Activated CD4-positive, alpha-beta memory T cell treated with anti-CD3 and anti-CD28 coated beads, Interleukin-2, amount 10 ng/mL, durations not matched to agents 7 days and 5 days (primary cell): ENCODE measurements at regions not wholly inside any gene's neighbourhood (a gene's known extent, or its start where the extent isn't known, plus 50 kb on each side); places are given as distances from the start of the nearest gene placed in this dataset.
"Not testable (repeated sequence)": the region's sequence is repeated elsewhere in the genome, so short reads cannot be mapped to it uniquely, and the experiment has no call there.

Experiments
- CTCF ChIA-PET: fragments of 350-600 bp; sonication (Branson Sonifier 250); formaldehyde crosslinking; loops from one replicate; lab custom pipeline; 2021; ENCODE audit warnings: antibody characterized with exemption, inconsistent platforms; lab: Charles Lee
- POLR2A ChIA-PET: fragments of 350-600 bp; sonication (Branson Sonifier 250); formaldehyde crosslinking; loops from one replicate; lab custom pipeline; 2021; ENCODE audit warnings: antibody characterized with exemption; lab: Charles Lee
- DNase-seq: peaks from one replicate; pipeline ENCODE4 v3.0.0-alpha.2; 2020
- H3K27ac Mint-ChIP-seq: one replicate; pipeline ENCODE4 v1.8.0; 2021; ENCODE audit warnings: mild to moderate bottlenecking, mixed read lengths
- H3K27me3 Mint-ChIP-seq: one replicate; pipeline ENCODE4 v1.8.0; 2021; ENCODE audit warnings: mixed read lengths
- H3K36me3 Mint-ChIP-seq: one replicate; pipeline ENCODE4 v1.8.0; 2021; ENCODE audit warnings: low read depth, mixed read lengths
- H3K4me1 Mint-ChIP-seq: one replicate; pipeline ENCODE4 v1.8.0; 2021; ENCODE audit warnings: mixed read lengths
- H3K4me3 Mint-ChIP-seq: one replicate; pipeline ENCODE4 v1.8.0; 2021; ENCODE audit warnings: mild to moderate bottlenecking, mixed read lengths
- H3K9me3 Mint-ChIP-seq: one replicate; pipeline ENCODE4 v1.8.0; 2021; ENCODE audit warnings: mixed read lengths

DNA sequence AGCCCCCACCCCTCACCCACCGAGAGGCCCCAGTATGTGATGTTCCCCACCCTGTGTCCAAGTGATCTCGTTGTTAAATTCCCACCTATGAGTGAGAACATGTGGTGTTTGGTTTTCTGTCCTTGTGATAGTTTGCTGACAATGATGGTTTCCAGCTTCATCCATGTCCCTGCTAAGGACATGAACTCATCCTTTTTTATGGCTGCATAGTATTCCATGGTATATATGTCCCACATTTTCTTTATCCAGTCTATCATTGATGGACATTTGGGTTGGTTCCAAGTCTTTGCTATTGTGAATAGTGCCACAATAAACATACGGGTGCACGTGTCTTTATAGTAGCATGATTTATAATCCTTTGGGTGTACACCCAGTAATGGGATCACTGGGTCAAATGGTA, 79.2 kb downstream of the PXDC1 start:
- H3K27ac Mint-ChIP-seq, H3K36me3 Mint-ChIP-seq, DNase-seq, POLR2A ChIA-PET, H3K4me1 Mint-ChIP-seq, H3K9me3 Mint-ChIP-seq, CTCF ChIA-PET, H3K4me3 Mint-ChIP-seq: not testable (repeated sequence)
- H3K27me3 Mint-ChIP-seq = peaks cover 21% of the 10 kb centered on the region

DNA sequence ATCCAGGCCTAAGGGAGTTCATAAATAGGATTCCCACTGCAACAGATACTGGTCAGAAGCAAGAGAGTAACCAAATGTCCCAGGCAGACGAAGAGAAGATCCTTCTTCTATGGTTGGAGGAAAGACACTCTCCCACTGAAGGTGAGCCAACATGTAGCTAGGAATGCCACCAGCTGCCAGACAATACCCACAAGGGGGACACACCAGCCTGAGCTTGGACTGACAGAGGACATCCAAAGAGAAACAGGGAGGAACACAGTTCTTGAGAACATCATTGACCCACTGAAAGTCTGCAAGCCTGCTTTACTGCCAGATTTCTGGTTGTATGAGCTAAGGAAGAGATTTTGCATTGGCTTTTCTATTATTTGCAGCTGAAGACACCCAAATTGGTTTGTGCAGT, 80.1 kb downstream of the PXDC1 start:
- Mint-ChIP-seq H3K9me3 (no peaks in the 10 kb centered on the region), H3K27ac (no peak overlapping the region), H3K27me3 (peaks cover 21% of the 10 kb centered on the region), H3K4me1 (no peaks in the 10 kb centered on the region), H3K4me3 (no peak overlapping the region), H3K36me3 (no peaks in the 10 kb centered on the region)
- POLR2A ChIA-PET = no interaction called here
- no peak for DNase-seq
- CTCF ChIA-PET = no interaction called here

DNA sequence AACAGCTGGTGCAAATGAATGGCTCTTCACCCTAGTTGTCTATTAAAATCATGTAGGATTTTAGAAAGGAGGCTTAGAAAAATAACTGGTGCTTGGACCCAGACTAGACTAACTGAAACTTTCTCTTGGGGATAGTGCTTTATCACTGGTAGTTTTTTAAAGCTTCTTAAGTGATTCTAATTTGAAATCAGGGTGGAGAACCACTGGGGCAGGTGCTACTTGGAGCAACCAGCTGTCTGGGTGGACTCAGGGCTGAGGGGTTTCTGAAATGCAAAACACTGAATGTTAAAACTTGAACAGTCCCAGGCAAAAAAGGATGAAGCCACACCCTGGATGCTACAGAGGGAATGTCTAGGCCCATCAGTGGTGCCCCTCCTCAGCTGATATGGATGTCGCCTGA, 81.2 kb downstream of the PXDC1 start:
- ChIA-PET POLR2A (no interaction called here), CTCF (no interaction called here)
- no peaks in the 10 kb centered on the region for H3K9me3 Mint-ChIP-seq
- no peak overlapping the region for H3K4me3 Mint-ChIP-seq
- no peak overlapping the region for H3K27ac Mint-ChIP-seq
- no peak for DNase-seq
- H3K36me3 Mint-ChIP-seq = no peaks in the 10 kb centered on the region
- H3K4me1 Mint-ChIP-seq = no peaks in the 10 kb centered on the region
- peaks cover 15% of the 10 kb centered on the region for H3K27me3 Mint-ChIP-seq

DNA sequence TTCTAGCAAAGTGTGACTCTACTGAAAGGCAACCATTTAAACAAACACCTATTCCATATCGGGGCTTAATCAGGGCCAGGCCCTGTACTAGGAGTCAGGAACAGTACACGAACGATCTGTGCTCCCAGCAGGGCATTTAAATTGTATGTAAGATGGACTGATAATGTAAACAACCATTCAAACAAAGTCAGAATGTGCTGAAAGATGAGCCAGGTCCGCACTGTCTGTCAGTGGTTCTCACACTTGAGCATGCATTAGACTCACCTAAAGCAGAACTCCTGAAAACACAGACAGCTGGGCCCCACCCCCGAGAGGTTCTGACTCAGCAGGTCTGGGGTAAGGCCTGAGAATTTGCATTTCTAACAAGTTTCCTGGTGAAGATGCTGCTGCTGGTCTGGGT, 81.6 kb downstream of the PXDC1 start:
- no peaks in the 10 kb centered on the region for H3K36me3 Mint-ChIP-seq
- H3K4me3 Mint-ChIP-seq = no peak overlapping the region
- no peaks in the 10 kb centered on the region for H3K9me3 Mint-ChIP-seq
- CTCF ChIA-PET = no interaction called here
- no peak overlapping the region for H3K27ac Mint-ChIP-seq
- H3K27me3 Mint-ChIP-seq = peaks cover 12% of the 10 kb centered on the region
- DNase-seq = no peak
- POLR2A ChIA-PET = no interaction called here
- H3K4me1 Mint-ChIP-seq = no peaks in the 10 kb centered on the region

DNA sequence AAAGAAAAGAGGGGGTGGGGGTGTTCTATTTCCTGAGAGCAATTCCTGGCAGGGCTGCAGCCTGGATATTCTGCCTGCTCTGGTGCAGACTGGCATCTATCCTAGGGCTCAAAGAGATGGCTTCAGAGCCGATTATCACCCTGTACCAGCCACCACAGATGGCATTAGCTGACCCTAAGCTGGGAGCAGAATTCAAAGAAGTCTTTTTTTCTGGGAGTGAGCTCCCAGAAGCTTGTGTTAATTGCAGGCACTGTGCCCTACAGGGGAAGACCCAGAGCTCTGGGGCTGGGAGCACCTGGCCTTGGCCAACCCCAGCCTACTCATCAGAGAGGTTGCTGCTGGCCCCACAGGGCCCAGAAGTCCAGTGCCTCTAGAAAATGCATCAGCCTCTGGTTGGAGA, 85.9 kb downstream of the PXDC1 start:
- POLR2A ChIA-PET = no interaction called here
- Mint-ChIP-seq H3K36me3 (no peaks in the 10 kb centered on the region), H3K27ac (no peak overlapping the region), H3K4me1 (no peaks in the 10 kb centered on the region), H3K9me3 (no peaks in the 10 kb centered on the region), H3K4me3 (no peak overlapping the region), H3K27me3 (peaks cover 3% of the 10 kb centered on the region)
- CTCF ChIA-PET = no interaction called here
- no peak for DNase-seq

DNA sequence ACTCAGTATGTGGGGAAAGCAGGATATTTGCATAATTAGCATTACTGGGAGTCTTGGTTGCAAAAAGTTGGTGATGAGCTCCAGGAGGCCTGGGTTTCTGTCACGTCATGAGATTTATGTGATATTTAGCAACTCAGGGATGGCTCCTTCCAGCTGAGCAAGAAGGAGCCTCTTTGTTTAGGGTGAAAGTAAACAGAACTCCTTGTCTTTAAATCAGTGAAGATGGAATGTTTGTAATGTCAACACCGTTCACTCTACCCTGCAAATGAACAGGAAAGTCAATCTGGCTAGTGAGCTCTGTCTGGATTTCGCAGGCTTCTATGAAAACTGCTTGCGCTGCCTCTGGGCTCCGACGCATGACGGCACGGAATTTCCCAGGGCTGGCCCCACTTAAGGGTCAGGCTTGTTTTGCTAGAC, 86.9 kb downstream of the PXDC1 start:
- Mint-ChIP-seq H3K27me3 (peaks cover 3% of the 10 kb centered on the region), H3K27ac (no peak overlapping the region), H3K4me3 (no peak overlapping the region), H3K9me3 (no peaks in the 10 kb centered on the region), H3K36me3 (no peaks in the 10 kb centered on the region), H3K4me1 (no peaks in the 10 kb centered on the region)
- DNase-seq = no peak
- ChIA-PET POLR2A (no interaction called here), CTCF (no interaction called here)

DNA sequence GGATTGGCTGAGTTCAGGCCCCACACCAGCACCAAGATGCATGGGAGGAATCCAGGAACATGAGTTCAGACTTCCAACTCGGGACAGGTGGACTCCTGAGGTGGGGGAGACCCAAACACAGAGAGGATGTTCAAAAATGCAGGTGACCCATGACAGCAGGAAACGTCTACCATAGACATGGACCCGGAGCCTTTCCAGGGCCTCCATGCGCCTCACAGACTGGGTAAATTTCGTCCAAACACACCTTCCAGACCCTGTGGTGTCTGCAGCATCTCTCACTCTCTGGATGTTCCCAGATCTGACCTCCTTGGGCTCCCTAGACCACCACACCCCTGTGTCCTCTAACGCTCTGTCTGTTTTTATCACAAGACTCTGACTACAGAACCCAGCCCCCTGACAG, 87.7 kb downstream of the PXDC1 start:
- H3K27me3 Mint-ChIP-seq = peaks cover 3% of the 10 kb centered on the region
- DNase-seq = no peak
- H3K4me3 Mint-ChIP-seq = no peak overlapping the region
- H3K27ac Mint-ChIP-seq = no peak overlapping the region
- H3K36me3 Mint-ChIP-seq = no peaks in the 10 kb centered on the region
- POLR2A ChIA-PET = no interaction called here
- CTCF ChIA-PET = no interaction called here
- H3K4me1 Mint-ChIP-seq = no peaks in the 10 kb centered on the region
- no peaks in the 10 kb centered on the region for H3K9me3 Mint-ChIP-seq

DNA sequence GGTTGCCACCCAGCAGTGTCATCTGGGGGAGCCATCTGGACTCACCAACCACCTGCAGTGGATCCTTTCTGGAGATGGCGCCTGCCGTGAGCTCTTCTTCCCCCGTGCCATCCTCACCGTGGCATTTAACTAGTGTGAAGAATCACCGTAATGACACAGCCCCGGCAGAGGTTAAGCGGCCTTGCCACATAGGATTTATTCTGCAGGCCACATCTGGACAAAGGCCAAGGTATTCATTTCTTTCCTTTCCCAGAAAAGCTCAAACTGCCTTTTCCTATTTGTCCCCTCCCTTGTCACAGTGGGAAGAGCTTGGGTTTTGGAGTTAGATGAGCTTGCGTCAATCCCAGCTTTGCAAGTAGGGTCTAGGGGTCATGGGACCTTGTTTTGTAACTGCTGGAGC, 88.4 kb downstream of the PXDC1 start:
- H3K4me1 Mint-ChIP-seq = no peaks in the 10 kb centered on the region
- POLR2A ChIA-PET = no interaction called here
- peaks cover 7% of the 10 kb centered on the region for H3K27me3 Mint-ChIP-seq
- no peaks in the 10 kb centered on the region for H3K9me3 Mint-ChIP-seq
- H3K36me3 Mint-ChIP-seq = no peaks in the 10 kb centered on the region
- H3K4me3 Mint-ChIP-seq = no peak overlapping the region
- no peak overlapping the region for H3K27ac Mint-ChIP-seq
- DNase-seq = no peak
- CTCF ChIA-PET = no interaction called here

DNA sequence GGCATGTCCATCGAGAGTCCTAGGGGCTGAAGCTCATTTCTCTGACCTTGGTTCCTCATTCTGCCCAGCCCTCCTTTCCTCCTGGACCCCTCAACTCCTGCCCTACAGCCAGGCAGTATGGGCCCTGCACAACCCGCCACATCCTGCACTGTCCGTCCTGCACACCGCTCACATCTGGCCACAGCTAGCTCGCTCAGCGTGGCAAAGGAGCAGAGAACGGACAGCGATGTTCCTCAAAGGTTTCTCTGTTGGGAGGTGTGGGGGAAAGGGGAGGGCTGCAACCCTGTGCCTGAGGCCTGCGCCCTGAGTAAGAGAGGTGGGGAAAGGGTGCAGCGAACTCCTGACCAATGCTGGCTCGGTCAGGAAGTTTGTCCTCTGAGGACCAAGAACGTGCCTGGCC, 90.1 kb downstream of the PXDC1 start:
- Mint-ChIP-seq H3K27me3 (peaks cover 9% of the 10 kb centered on the region), H3K4me3 (no peak overlapping the region), H3K9me3 (no peaks in the 10 kb centered on the region), H3K27ac (no peak overlapping the region), H3K36me3 (no peaks in the 10 kb centered on the region), H3K4me1 (no peaks in the 10 kb centered on the region)
- ChIA-PET CTCF (no interaction called here), POLR2A (no interaction called here)
- no peak for DNase-seq

DNA sequence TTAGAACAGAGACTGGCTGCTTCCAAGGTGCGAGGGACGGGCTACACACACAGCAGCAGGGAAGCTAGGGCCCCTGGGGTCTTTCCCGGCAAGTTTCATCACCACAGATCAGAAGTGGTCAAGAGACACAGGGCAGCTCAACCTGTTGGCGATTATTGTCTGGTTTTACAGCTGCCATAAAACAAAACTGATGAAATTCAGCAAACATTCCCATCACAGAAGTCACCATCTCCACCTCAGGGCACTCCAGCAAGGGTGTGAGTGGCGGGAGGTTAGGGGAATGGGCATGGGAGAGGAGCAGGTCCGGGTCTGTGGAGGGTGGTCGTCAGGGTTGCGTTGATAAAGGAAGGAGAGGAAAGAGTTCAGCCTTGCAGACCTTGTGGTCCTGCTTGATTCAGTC, 91.0 kb downstream of the PXDC1 start:
- no peak overlapping the region for H3K27ac Mint-ChIP-seq
- CTCF ChIA-PET = no interaction called here
- no peaks in the 10 kb centered on the region for H3K36me3 Mint-ChIP-seq
- no peak for DNase-seq
- no peak overlapping the region for H3K4me3 Mint-ChIP-seq
- peaks cover 15% of the 10 kb centered on the region for H3K27me3 Mint-ChIP-seq
- POLR2A ChIA-PET = no interaction called here
- no peaks in the 10 kb centered on the region for H3K9me3 Mint-ChIP-seq
- no peaks in the 10 kb centered on the region for H3K4me1 Mint-ChIP-seq

DNA sequence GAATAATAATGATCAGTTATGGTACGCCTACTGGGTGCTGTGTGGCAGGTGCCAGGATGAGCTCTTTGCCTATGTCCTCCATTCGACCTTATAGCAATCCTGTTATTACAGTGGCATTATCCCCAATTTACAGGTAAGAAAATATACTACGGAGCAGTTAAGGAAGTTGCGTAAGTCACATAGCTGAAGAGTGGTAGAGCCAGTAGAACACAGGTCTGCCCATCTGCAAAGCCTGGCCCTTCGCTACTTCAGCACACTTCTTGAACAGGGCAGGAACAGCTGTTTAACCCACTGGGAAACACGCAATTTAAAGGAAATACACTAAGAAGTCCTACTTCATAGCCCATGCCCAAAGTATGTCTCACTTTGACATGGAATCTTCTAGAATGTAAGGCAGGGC, 91.8 kb downstream of the PXDC1 start:
- Mint-ChIP-seq H3K4me3 (no peak overlapping the region), H3K4me1 (no peaks in the 10 kb centered on the region), H3K9me3 (no peaks in the 10 kb centered on the region), H3K27ac (no peak overlapping the region), H3K36me3 (no peaks in the 10 kb centered on the region), H3K27me3 (peaks cover 13% of the 10 kb centered on the region)
- no peak for DNase-seq
- POLR2A ChIA-PET = no interaction called here
- CTCF ChIA-PET = no interaction called here

DNA sequence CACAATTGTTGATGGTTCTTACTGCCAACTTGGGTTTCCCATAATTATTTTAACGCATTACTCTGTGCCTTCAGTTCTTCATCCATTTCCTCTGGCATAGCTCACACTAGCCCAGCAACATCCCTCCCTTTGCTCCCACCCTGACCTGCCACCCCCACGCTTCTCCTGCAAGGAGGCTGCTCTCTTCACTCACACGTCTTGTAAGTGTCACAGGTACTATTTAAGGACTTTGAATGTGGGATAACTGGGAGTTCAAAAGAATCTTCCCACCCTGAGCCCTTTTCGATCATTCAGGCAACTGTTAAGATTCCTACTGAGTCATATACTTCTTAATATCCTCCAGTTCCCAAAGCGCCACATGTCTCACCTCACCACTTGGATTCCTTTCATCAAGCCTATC, 95.4 kb downstream of the PXDC1 start:
- peaks cover 13% of the 10 kb centered on the region for H3K27me3 Mint-ChIP-seq
- no peak overlapping the region for H3K4me3 Mint-ChIP-seq
- H3K9me3 Mint-ChIP-seq = no peaks in the 10 kb centered on the region
- CTCF ChIA-PET = interaction anchor here (0.6 kb wide), 1 partner anchor 100 kb away, joined by 3 read pairs; no protein-coding TSS in a partner anchor
- H3K27ac Mint-ChIP-seq = no peak overlapping the region
- H3K36me3 Mint-ChIP-seq = no peaks in the 10 kb centered on the region
- POLR2A ChIA-PET = no interaction called here
- DNase-seq = no peak
- H3K4me1 Mint-ChIP-seq = no peaks in the 10 kb centered on the region

DNA sequence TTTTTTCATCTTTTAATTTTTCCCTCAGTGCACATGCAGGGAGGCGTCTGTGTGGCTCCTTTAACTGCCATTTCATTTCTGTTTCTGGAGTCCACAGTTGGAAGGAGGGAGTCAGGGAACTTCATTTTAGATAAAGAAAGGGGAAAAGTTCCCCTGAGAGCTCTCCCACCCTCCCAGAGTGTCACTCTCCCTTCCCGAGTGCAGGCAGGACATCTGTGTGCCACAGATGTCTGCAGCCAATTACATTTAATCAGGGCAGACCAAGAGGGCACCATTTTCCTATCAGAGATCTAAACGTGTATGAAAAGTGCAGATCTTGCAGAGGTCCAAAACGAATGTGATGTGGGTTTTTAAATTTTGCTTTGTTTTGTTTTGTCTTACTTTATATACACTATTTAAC, 96.6 kb downstream of the PXDC1 start:
- CTCF ChIA-PET = no interaction called here
- no peaks in the 10 kb centered on the region for H3K4me1 Mint-ChIP-seq
- POLR2A ChIA-PET = no interaction called here
- peaks cover 13% of the 10 kb centered on the region for H3K27me3 Mint-ChIP-seq
- no peak overlapping the region for H3K4me3 Mint-ChIP-seq
- H3K36me3 Mint-ChIP-seq = no peaks in the 10 kb centered on the region
- DNase-seq = no peak
- H3K9me3 Mint-ChIP-seq = no peaks in the 10 kb centered on the region
- H3K27ac Mint-ChIP-seq = no peak overlapping the region

DNA sequence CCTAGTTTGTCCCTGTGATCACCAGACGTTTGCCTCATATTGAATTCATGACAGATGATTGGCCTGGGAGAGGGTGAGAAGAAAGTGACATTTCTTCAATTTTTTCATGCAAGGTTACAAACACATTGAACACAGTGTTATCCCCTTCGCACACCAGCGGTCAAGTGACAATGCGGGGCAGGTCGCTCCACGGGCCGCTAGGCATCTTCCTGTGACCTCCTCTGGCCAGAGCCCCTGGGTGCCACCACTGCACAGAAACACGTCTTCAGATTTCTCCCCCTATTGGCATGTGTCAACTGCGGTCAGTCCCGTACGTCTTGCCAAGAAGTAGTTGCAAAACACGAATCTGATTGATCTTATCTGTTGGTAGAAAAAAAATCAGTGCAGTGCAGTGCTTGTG, 97.1 kb downstream of the PXDC1 start:
- Mint-ChIP-seq H3K27ac (no peak overlapping the region), H3K27me3 (peaks cover 13% of the 10 kb centered on the region), H3K4me3 (no peak overlapping the region), H3K4me1 (no peaks in the 10 kb centered on the region), H3K36me3 (no peaks in the 10 kb centered on the region), H3K9me3 (no peaks in the 10 kb centered on the region)
- ChIA-PET POLR2A (no interaction called here), CTCF (no interaction called here)
- DNase-seq = no peak
